Retinal pigment epithelial cell (primary cell): ENCODE measurements at regions not wholly inside any gene's neighbourhood (a gene's known extent, or its start where the extent isn't known, plus 50 kb on each side); places are given as distances from the start of the nearest gene placed in this dataset.

Experiments
- DNase-seq: peaks from one replicate; pipeline ENCODE4 v3.0.0-alpha.2; 2010; ENCODE audit warnings: low read depth
- H3K4me3 ChIP-seq: 2 replicates; pipeline ENCODE4 v1.5.1; 2011; ENCODE audit warnings: mild to moderate bottlenecking, low read length, control low read depth, moderate library complexity
- CTCF ChIP-seq: conservative IDR thresholded peaks from 2 replicates; pipeline ENCODE4 v1.5.1; 2011; ENCODE audit warnings: low read depth, low read length, control low read depth, inconsistent platforms

DNA sequence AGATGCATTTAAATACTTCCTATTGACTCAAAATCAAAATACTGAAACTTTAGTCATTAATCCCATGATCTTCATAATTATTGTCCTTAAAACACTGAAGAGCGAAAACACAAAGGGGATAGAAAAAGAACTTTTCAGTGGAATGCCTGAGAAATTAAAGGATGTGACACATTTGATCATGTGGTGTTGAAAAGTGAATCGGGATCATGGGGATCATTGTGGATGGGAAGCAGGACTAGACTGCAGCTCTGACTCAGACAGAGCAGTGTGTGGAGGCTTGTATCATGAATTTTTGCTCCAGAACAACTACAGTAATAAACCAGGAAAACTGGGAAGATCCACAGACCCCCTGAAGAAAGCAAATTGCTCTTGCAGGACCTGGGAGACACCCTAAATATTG is 161.1 kb upstream of the CXADR start:
- TF ChIP-seq CTCF: no peak

DNA sequence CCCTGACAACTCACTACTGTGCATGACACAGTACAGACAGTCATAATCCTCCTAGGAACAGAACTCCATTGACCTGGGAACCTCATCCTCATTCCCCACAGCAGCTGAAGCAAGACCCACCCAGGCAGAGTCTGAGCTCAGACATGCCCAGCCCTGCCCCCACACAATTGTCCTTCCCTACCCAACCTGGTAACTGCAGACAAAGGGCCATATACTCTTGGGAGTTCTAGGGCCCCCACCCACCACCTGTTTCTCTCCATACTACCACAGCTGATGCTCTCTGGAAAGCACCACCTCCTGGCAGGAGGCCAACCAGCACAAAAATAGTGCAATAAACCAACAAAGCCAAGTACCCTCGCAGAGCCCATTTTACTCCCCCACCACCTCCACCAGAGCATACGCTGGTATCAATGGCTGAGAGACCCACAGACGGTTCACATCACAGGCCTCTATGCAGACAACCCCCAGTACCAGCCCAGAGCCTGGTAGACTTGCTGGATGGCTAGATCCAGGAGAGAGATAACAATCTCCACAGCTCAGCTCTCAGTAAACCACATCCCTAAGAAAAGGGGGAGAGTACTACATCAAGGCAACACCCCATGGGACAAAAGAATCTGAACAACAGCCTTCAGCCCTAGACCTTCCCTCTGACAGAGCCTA is 159.7 kb upstream of the CXADR start:
- TF ChIP-seq CTCF: no peak
- DNase-seq: no peak
- no peak overlapping the region for H3K4me3 ChIP-seq

More for the DNA sequence above, 161.1 kb upstream of the CXADR start:
- DNase-seq: peak; percentile 42
- H3K4me3 ChIP-seq: no peak overlapping the region

DNA sequence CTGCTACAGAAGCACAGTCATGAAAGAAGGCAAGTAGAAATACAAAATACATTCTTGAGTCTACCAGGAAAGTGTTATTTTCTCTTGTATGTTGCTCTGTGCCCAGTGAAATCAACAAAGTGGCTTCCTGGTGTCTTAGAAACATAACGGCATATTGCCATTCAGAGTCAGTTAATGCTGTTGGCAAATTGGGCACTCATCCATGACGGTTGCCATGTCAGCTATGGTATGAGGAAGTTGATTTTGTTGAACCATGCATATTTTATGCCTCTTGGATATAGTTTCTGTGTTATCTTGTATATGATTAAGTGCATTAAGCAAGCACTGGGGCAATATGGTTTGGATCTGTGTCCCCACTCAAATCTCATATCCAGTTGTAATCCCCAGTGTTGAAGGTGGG is 153.1 kb upstream of the CXADR start:
- H3K4me3 ChIP-seq: no peak overlapping the region
- no peak for DNase-seq
- no peak for TF ChIP-seq CTCF

DNA sequence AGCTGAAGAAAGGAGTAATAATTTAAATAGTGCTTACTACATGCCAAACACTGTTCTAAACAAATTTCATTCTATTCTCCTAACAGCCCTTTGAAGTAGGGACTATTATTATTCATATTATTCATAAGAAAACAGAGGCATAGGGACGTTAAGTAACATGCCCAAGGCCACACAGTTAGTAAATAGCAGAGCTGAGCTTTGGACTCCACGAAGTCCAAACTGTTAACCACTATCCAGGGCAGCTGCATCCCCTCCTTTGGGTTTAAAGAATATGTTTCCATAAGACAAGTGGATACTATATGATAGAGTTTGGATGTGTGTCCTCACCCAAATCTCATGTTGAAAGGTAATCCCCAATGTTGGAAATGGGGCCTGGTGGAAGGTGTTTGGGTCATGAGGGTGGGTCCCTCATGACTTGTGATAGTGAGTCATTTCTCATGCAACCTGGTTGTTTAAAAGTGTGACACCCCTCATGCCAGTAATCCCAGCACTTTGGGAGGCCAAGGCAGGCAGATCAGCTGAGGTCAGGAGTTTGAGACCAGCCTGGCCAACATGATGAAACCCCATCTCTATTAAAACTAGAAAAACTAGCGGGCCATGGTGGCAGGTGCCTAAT is 144.0 kb upstream of the CXADR start:
- no peak for TF ChIP-seq CTCF
- no peak for DNase-seq
- H3K4me3 ChIP-seq: no peak overlapping the region

DNA sequence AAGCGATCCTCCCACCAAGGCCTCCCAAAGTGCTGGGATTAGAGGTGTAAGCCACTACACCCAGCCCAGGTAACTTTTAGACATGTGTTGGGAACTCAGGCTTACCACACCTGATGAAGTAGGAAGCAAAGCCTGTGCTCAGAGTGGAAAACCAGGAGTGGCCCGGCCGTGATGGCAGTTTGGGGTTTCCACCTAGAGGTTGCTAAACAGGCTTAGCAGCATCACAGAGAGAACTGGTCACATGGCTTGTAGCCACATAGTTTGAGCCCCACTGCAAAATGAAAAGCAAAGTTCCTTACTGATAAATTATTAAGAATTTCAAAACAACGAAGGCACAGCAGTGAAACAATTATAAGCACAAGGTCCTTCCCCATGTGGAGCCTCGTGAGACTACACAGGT is 142.6 kb upstream of the CXADR start:
- DNase-seq: no peak
- TF ChIP-seq CTCF: no peak
- no peak overlapping the region for H3K4me3 ChIP-seq

- no peak overlapping the region for H3K4me3 ChIP-seq
- no peak for DNase-seq
- no peak for TF ChIP-seq CTCF
These were observed 141.9 kb upstream of the CXADR start for GRCh38 chr21:17370916-17371315.

DNA sequence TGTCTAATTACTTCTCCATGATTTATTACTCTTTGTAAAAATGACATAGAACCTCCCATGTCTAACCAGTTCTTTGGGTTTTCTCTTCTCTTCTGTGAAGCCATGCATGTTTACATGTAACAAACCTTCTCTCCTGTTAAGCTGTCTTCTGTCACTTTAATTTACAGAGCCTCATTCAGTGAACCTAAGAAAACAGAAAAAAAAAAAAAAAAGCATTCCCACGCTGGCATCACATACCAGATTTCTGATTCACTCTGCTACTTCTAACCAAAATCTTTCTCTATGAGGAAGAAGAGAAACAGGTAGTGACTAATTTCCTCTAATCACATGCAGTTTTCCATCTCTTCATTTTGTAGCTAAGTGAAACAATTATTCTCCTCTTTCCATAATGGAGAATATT is 141.4 kb upstream of the CXADR start:
- no peak for TF ChIP-seq CTCF
- no peak overlapping the region for H3K4me3 ChIP-seq
- peak; percentile 61 for DNase-seq
